Tibial artery (tissue), 4 donors: ENCODE measurements at regions not wholly inside any gene's neighbourhood (a gene's known extent, or its start where the extent isn't known, plus 50 kb on each side); places are given as distances from the start of the nearest gene placed in this dataset.

ENCODE experiments used
- DNase-seq, 2 donors: peaks; one replicate each; pipeline ENCODE4 v3.0.0-alpha.2; 2019
- H3K27ac ChIP-seq, 2 donors: fragments of 200-600 bp; sonication (generic) in 1 of 2; 1 replicate in 1 of 2; 2 replicates in 1 of 2; pipeline ENCODE4 v1.5.1; 2018 to 2019; ENCODE audit warnings: mild to moderate bottlenecking in 1 of 2
- H3K27me3 ChIP-seq, 2 donors: fragments of 200-600 bp; sonication (generic) in 1 of 2; one replicate each; pipeline versions ENCODE4 v1.5.1 to v1.6.0; 2016 to 2019
- H3K36me3 ChIP-seq, 3 donors: fragments of 200-600 bp; sonication (generic) in 2 of 3; one replicate each; pipeline ENCODE4 v1.5.1; 2016 to 2019; ENCODE audit warnings: mild to moderate bottlenecking in 2 of 3
- H3K4me1 ChIP-seq, 4 donors: fragments of 200-600 bp; sonication (generic) in 2 of 4; 1 replicate in 3 of 4; 2 replicates in 1 of 4; pipeline ENCODE4 v1.5.1; 2016 to 2019
- H3K4me3 ChIP-seq, 2 donors: fragments of 200-600 bp; sonication (generic) in 1 of 2; 1 replicate in 1 of 2; 2 replicates in 1 of 2; pipeline ENCODE4 v1.5.1; 2018 to 2019; ENCODE audit warnings: mild to moderate bottlenecking in 2 of 2
- H3K9me3 ChIP-seq, 3 donors: fragments of 200-600 bp; sonication (generic) in 1 of 3; one replicate each; pipeline ENCODE4 v1.5.1; 2016 to 2019
- CTCF ChIP-seq, 2 experiments: fragments of 200-600 bp in 1 of 2; fragments of 450-650 bp in 1 of 2; IDR thresholded peaks; one replicate each; pipeline ENCODE4 v1.5.1; 2017 to 2019; ENCODE audit warnings: antibody characterized with exemption in 2 of 2, mild to moderate bottlenecking in 1 of 2, moderate library complexity in 1 of 2
- intact Hi-C: fragments of 100-400 bp; cut with DNase I; formaldehyde crosslinking; loops from one replicate; pipeline ENCODE4 v1.15.0; 2023; ENCODE audit warnings: low total_unique reads

DNA sequence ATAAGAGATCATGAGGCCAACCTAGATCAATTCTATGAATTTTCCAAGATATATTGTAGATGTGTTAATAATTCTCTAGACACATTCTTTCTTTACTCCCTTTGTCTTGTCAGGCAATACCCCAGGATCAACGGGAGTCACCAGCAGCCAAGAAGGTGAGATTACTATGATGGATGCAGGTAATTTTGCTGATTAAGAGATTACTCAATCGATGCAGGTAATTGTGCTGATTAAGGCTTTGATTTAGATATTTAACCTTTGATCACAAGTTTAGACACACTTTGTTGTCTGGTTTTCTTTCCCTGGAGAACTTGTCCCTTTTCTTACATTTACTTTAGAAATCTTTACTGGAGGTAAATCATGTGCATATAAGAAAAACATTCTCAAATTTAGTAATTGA lies 134.3 kb upstream of the CNTN1 start:
- Histone ChIP-seq H3K4me1 (no peaks in the 10 kb centered on the region), H3K27me3 (no peaks in the 10 kb centered on the region), H3K27ac (no peak overlapping the region), H3K36me3 (no peaks in the 10 kb centered on the region), H3K4me3 (no peak overlapping the region), H3K9me3 (no peaks in the 10 kb centered on the region)
- no peak for DNase-seq
- no peak for TF ChIP-seq CTCF (IDR thresholded peaks at IDR 0.05)
- intact Hi-C loops, result no loop called here

DNA sequence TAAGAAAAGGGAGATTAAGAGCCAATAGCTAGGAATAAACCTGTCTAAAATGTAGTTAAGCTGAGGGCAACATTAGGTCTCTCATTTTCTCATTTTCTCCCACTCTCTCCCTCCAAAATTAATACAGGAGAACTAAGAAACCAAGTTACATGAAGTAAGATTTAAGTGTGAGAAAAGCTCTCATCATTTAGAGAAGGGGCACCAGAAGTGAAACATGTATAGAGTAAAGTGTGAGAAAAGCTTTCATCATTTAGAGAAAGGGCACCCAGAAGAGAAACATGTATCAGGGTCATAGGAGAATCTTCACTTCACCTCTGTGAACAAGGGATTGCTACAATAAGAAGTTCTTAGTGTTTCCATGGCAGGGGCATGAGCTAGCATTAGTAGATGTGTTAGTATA lies 132.4 kb upstream of the CNTN1 start:
- Histone ChIP-seq H3K4me3 (no peak overlapping the region), H3K27me3 (no peaks in the 10 kb centered on the region), H3K36me3 (no peaks in the 10 kb centered on the region), H3K4me1 (no peaks in the 10 kb centered on the region), H3K9me3 (no peaks in the 10 kb centered on the region), H3K27ac (no peak overlapping the region)
- intact Hi-C loops, result no loop called here
- DNase-seq, result no peak
- no peak for TF ChIP-seq CTCF (IDR thresholded peaks at IDR 0.05)

DNA sequence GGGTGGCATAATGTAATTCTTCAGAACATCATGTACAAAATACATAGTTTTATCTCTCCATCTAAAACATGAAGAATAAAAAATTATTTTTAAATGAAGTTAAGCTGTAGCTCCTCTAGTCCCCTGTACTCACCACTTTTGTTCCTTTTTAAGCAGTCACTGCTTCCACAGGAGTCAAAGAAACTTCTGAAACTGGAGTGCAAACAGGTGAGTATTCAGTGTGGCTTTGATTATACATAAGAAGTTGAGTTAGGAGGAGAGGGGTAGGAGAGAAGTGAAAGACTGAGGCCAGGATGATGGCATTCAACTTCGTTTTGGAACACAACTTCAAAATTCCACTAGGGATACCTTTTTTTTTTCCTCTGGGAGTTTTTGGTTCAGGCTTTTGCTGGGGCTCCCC lies 131.4 kb upstream of the CNTN1 start:
- intact Hi-C loops, result no loop called here
- H3K36me3 ChIP-seq, result no peaks in the 10 kb centered on the region
- H3K4me3 ChIP-seq, result no peak overlapping the region
- DNase-seq, result no peak
- H3K27me3 ChIP-seq, result no peaks in the 10 kb centered on the region
- TF ChIP-seq CTCF (IDR thresholded peaks at IDR 0.05), result no peak
- no peaks in the 10 kb centered on the region for H3K4me1 ChIP-seq
- no peak overlapping the region for H3K27ac ChIP-seq
- H3K9me3 ChIP-seq, result no peaks in the 10 kb centered on the region

GRCh38 chr12:40561395-40561966 lies 130.8 kb upstream of the CNTN1 start:
- no peak overlapping the region for H3K27ac ChIP-seq
- no peak for TF ChIP-seq CTCF (IDR thresholded peaks at IDR 0.05)
- H3K9me3 ChIP-seq, result no peaks in the 10 kb centered on the region
- intact Hi-C loops, result no loop called here
- H3K27me3 ChIP-seq, result no peaks in the 10 kb centered on the region
- H3K36me3 ChIP-seq, result no peaks in the 10 kb centered on the region
- no peaks in the 10 kb centered on the region for H3K4me1 ChIP-seq
- no peak overlapping the region for H3K4me3 ChIP-seq
- DNase-seq, result no peak

DNA sequence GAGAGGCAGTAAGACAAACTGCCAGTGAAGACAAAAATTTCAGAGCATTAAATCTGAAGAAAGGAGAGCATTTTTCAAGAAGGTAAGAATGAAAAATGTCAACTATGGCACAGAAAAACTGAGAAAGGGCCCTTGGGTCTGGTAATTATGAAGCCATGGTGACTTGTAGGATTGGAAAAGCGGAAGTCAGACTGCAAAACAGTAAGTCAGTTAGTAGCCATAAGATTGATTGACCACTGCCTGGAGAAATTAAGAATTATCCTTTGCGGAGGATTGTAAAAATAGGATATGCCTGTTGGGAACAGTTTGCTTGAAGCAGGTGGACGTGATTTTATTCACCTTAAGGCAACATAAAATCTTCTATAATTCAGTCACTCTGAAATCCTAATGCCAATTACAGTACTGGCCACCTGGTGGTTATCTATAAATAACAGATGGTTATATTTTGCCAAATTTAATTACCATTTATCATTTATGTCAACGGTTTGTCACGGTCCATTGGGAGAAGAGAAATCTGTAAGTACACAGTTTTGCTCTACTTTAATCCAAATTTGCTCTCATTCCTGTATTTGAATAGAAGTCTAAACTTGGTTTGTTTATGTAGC lies 127.1 kb upstream of the CNTN1 start:
- H3K9me3 ChIP-seq, result no peaks in the 10 kb centered on the region
- DNase-seq, result no peak
- H3K4me1 ChIP-seq, result peaks cover 0 to 8% (median under 1%) of the 10 kb centered on the region in 4 donors
- intact Hi-C loops, result no loop called here
- H3K4me3 ChIP-seq, result no peak overlapping the region
- no peaks in the 10 kb centered on the region for H3K36me3 ChIP-seq
- no peaks in the 10 kb centered on the region for H3K27me3 ChIP-seq
- no peak overlapping the region for H3K27ac ChIP-seq
- TF ChIP-seq CTCF (IDR thresholded peaks at IDR 0.05), result no peak
